ENCODE measurements at regions not wholly inside any gene's neighbourhood (a gene's known extent, or its start where the extent isn't known, plus 50 kb on each side); places are given as distances from the start of the nearest gene placed in this dataset.

DNA sequence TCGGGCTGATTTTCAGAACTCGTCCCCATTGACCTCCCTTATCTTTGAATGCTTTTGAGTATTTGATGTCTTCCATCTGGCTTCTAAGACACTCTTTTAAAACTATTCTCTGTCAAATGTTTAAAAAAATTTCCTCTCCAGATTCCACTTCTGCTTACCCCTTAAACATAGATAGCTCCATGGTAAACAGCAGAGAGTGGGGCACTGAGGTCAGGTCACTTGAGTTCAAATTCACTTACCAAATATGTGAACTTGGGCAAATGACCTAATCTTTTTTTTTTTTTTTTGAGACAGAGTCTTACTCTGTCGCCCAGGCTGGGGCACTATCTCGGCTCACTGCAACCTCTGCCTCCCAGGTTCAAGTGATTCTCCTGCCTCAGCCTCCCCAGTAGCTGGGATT is 126.8 kb upstream of the CPSF6 start:
- Histone ChIP-seq H3K4me3 (ENCODE audit: low read length) (no peak overlapping the region), H3K4me2 (ENCODE audit: low read length) (no peak overlapping the region), H4K20me1 (ENCODE audit: insufficient read depth) (no peaks in the 10 kb centered on the region)

DNA sequence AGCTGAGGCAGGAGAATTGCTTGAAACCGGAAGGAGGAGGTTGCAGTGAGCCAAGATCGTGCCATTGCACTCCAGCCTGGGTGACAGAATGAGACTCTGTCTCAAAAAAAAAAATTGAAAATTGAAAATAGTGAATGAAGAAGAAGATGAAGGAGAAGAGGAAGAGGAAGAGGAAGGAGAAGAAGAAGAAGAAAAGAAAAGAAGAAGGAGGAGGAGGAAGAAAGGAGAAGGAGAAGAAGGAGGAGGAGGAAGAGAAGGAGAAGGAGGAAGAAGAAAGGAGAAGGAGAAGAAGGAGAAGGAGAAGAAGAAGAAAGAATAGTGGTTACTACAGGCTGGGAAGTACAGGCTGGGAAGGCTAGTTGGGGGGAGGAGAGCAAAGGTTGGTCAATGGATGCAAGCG is 124.3 kb upstream of the CPSF6 start:
- Histone ChIP-seq H3K36me3 (ENCODE audit: insufficient read depth, low read length) (no peaks in the 10 kb centered on the region), H3K9ac (ENCODE audit: low read length) (no peak overlapping the region), H3K27ac (ENCODE audit: low read length) (no peak overlapping the region), H3K4me2 (ENCODE audit: low read length) (no peak overlapping the region), H3K4me3 (ENCODE audit: low read length) (no peak overlapping the region), H3K79me2 (replicated peaks; ENCODE audit: insufficient read depth, low read length) (no peaks in the 10 kb centered on the region), H3K9me2 (ENCODE audit: insufficient read depth, low read length) (no peaks in the 10 kb centered on the region), H2AFZ (ENCODE audit: low read depth, low read length) (no peak overlapping the region), H3K9me3 (ENCODE audit: low read length) (no peaks in the 10 kb centered on the region), H3K27me3 (ENCODE audit: insufficient read depth, low read depth, low read length) (no peaks in the 10 kb centered on the region), H4K20me1 (ENCODE audit: insufficient read depth) (no peaks in the 10 kb centered on the region), H3F3A (ENCODE audit: insufficient read depth, low read length, poor library complexity, severe bottlenecking) (no peaks in the 10 kb centered on the region)
- TF ChIP-seq TAF1 (IDR thresholded peaks at IDR 0.05; ENCODE audit: low read depth): no peak
- no peak for TF ChIP-seq EZH2 (IDR thresholded peaks at IDR 0.05; ENCODE audit: borderline replicate concordance, insufficient read depth, low read length, poor library complexity, severe bottlenecking)
- no peak for TF ChIP-seq EP300 (conservative IDR thresholded peaks at IDR 0.05; ENCODE audit: poor library complexity, severe bottlenecking)
- no peak for TF ChIP-seq MXI1 (conservative IDR thresholded peaks at IDR 0.05; ENCODE audit: poor library complexity, severe bottlenecking)
- TF ChIP-seq POLR2AphosphoS5 (IDR thresholded peaks at IDR 0.05): no peak
- TF ChIP-seq, protein P1, sequence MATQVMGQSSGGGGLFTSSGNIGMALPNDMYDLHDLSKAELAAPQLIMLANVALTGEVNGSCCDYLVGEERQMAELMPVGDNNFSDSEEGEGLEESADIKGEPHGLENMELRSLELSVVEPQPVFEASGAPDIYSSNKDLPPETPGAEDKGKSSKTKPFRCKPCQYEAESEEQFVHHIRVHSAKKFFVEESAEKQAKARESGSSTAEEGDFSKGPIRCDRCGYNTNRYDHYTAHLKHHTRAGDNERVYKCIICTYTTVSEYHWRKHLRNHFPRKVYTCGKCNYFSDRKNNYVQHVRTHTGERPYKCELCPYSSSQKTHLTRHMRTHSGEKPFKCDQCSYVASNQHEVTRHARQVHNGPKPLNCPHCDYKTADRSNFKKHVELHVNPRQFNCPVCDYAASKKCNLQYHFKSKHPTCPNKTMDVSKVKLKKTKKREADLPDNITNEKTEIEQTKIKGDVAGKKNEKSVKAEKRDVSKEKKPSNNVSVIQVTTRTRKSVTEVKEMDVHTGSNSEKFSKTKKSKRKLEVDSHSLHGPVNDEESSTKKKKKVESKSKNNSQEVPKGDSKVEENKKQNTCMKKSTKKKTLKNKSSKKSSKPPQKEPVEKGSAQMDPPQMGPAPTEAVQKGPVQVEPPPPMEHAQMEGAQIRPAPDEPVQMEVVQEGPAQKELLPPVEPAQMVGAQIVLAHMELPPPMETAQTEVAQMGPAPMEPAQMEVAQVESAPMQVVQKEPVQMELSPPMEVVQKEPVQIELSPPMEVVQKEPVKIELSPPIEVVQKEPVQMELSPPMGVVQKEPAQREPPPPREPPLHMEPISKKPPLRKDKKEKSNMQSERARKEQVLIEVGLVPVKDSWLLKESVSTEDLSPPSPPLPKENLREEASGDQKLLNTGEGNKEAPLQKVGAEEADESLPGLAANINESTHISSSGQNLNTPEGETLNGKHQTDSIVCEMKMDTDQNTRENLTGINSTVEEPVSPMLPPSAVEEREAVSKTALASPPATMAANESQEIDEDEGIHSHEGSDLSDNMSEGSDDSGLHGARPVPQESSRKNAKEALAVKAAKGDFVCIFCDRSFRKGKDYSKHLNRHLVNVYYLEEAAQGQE (IDR thresholded peaks at IDR 0.05; ENCODE audit: borderline replicate concordance): no peak
- TF ChIP-seq, protein P2, sequence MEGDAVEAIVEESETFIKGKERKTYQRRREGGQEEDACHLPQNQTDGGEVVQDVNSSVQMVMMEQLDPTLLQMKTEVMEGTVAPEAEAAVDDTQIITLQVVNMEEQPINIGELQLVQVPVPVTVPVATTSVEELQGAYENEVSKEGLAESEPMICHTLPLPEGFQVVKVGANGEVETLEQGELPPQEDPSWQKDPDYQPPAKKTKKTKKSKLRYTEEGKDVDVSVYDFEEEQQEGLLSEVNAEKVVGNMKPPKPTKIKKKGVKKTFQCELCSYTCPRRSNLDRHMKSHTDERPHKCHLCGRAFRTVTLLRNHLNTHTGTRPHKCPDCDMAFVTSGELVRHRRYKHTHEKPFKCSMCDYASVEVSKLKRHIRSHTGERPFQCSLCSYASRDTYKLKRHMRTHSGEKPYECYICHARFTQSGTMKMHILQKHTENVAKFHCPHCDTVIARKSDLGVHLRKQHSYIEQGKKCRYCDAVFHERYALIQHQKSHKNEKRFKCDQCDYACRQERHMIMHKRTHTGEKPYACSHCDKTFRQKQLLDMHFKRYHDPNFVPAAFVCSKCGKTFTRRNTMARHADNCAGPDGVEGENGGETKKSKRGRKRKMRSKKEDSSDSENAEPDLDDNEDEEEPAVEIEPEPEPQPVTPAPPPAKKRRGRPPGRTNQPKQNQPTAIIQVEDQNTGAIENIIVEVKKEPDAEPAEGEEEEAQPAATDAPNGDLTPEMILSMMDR (IDR thresholded peaks at IDR 0.05; ENCODE audit: poor library complexity, severe bottlenecking): no peak
- TF ChIP-seq RAD21 (conservative IDR thresholded peaks at IDR 0.05): no peak
- TF ChIP-seq SMC3 (conservative IDR thresholded peaks at IDR 0.05; ENCODE audit: poor library complexity): no peak

More for the DNA sequence above, 126.8 kb upstream of the CPSF6 start:
- TF ChIP-seq, protein P1 (IDR thresholded peaks at IDR 0.05; ENCODE audit: borderline replicate concordance): no peak
- TF ChIP-seq MXI1 (conservative IDR thresholded peaks at IDR 0.05; ENCODE audit: poor library complexity, severe bottlenecking) (no peak), EZH2 (IDR thresholded peaks at IDR 0.05; ENCODE audit: borderline replicate concordance, insufficient read depth, low read length, poor library complexity, severe bottlenecking) (no peak), EP300 (conservative IDR thresholded peaks at IDR 0.05; ENCODE audit: poor library complexity, severe bottlenecking) (no peak), RAD21 (conservative IDR thresholded peaks at IDR 0.05) (no peak)
- no peaks in the 10 kb centered on the region for H3K27me3 ChIP-seq (ENCODE audit: insufficient read depth, low read depth, low read length)
- no peaks in the 10 kb centered on the region for H3K36me3 ChIP-seq (ENCODE audit: insufficient read depth, low read length)
- H3K9ac ChIP-seq (ENCODE audit: low read length): no peak overlapping the region
- no peaks in the 10 kb centered on the region for H3K9me3 ChIP-seq (ENCODE audit: low read length)
- H3K9me2 ChIP-seq (ENCODE audit: insufficient read depth, low read length): no peaks in the 10 kb centered on the region
- H2AFZ ChIP-seq (ENCODE audit: low read depth, low read length): no peak overlapping the region
- no peaks in the 10 kb centered on the region for H3F3A ChIP-seq (ENCODE audit: insufficient read depth, low read length, poor library complexity, severe bottlenecking)
- no peaks in the 10 kb centered on the region for H3K79me2 ChIP-seq (replicated peaks; ENCODE audit: insufficient read depth, low read length)
- H3K27ac ChIP-seq (ENCODE audit: low read length): no peak overlapping the region

Measured in neural cell (in vitro differentiated cells).